ENCODE measurements at regions not wholly inside any gene's neighbourhood (a gene's known extent, or its start where the extent isn't known, plus 50 kb on each side); places are given as distances from the start of the nearest gene placed in this dataset.
"Not testable (repeated sequence)": the region's sequence is repeated elsewhere in the genome, so short reads cannot be mapped to it uniquely, and the experiment has no call there.

DNA sequence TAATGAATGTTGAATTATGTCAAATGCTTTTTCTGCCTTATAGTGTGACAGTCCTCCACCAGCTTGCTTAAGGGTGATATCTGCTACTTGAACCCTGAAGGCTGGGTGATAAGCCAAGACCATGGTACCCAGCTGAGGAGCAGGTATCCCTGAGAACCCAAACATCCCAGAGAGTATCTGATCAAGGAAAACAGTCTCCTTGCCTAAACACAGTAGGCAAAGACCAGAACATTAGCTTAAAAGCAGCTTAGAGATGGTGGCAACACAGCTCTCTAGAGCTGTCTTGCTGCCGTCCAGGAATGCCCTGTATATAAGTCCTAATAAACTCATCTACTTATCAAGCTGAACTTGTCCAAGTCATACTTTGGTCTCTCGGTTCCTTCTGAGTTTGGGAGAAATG is 127.7 kb upstream of the PRSS16 start:
- DNase-seq (ENCODE audit: low spot score), result no peak
- in situ Hi-C loops (cut with MboI; ENCODE audit: low pct_unique_long_range_greater_than_20kb, low sequenced_read_pairs, unreplicated experiment), result no loop called here
- TF ChIP-seq CTCF (IDR thresholded peaks at IDR 0.05; ENCODE audit: extremely low read depth, insufficient read depth, missing control alignments), result no peak

DNA sequence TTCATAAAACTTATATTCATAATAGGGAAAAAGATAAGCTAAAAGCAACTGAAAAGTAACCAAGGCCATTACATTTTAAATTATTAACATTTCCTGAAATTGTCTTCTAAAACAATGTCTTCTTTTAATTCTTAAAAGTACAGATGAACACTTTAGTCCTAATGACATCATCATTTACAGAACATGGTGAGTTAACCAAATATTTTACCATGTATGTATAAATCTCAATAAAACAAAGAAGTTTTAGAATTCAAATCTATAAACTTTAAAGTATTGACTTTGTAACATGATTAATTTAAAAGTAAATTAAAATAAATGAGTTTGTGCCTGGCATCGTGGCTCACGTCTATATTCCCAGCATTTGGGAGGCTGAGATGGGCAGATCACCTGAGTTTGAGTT is 125.9 kb upstream of the PRSS16 start:
- in situ Hi-C loops (cut with MboI; ENCODE audit: low pct_unique_long_range_greater_than_20kb, low sequenced_read_pairs, unreplicated experiment), result no loop called here
- DNase-seq (ENCODE audit: low spot score), result no peak
- TF ChIP-seq CTCF (IDR thresholded peaks at IDR 0.05; ENCODE audit: extremely low read depth, insufficient read depth, missing control alignments), result no peak

DNA sequence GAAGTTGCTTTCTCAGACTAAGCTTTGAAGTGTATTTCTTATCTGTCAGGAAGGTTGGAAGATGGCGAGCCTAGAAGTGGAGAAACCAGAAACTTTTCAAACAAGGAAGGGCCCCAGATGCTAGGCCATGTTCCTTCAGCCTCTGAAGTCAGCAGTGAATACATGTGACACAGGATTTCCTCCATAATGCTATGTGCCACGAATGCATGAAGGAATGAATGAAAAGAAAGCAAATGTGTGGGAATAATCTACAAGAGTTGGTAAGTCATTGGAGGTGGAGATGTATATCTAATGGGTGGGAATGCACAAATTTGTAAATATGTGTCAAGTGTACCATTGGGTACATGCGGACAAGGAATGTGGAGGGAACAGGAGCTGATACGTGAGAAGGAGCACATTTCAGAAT is 123.2 kb upstream of the PRSS16 start:
- no peak for DNase-seq (ENCODE audit: low spot score)

GRCh38 chr6:27126046-27126814 is 121.3 kb upstream of the PRSS16 start:
- no peak for TF ChIP-seq CTCF (IDR thresholded peaks at IDR 0.05; ENCODE audit: extremely low read depth, insufficient read depth, missing control alignments)
- no peak for DNase-seq (ENCODE audit: low spot score)
- in situ Hi-C loops (cut with MboI; ENCODE audit: low pct_unique_long_range_greater_than_20kb, low sequenced_read_pairs, unreplicated experiment), result no loop called here

More for the DNA sequence above, 123.2 kb upstream of the PRSS16 start:
- TF ChIP-seq CTCF (IDR thresholded peaks at IDR 0.05; ENCODE audit: extremely low read depth, insufficient read depth, missing control alignments), result no peak
- in situ Hi-C loops (cut with MboI; ENCODE audit: low pct_unique_long_range_greater_than_20kb, low sequenced_read_pairs, unreplicated experiment), result no loop called here

GRCh38 chr6:27126815-27127537 is 120.5 kb upstream of the PRSS16 start:
- peak; percentile 59 for DNase-seq (ENCODE audit: low spot score)
- peak; percentile 78 for TF ChIP-seq CTCF (IDR thresholded peaks at IDR 0.05; ENCODE audit: extremely low read depth, insufficient read depth, missing control alignments)
- in situ Hi-C loops (cut with MboI; ENCODE audit: low pct_unique_long_range_greater_than_20kb, low sequenced_read_pairs, unreplicated experiment), result no loop called here

- in situ Hi-C loops (cut with MboI; ENCODE audit: low pct_unique_long_range_greater_than_20kb, low sequenced_read_pairs, unreplicated experiment), result not testable (repeated sequence)
Measured at GRCh38 chr6:27127874-27128273, 119.6 kb upstream of the PRSS16 start.

More at GRCh38 chr6:27127874-27128273, 119.6 kb upstream of the PRSS16 start:
- DNase-seq (ENCODE audit: low spot score), result not testable (repeated sequence)
